ENCODE measurements at regions not wholly inside any gene's neighbourhood (a gene's known extent, or its start where the extent isn't known, plus 50 kb on each side); places are given as distances from the start of the nearest gene placed in this dataset.

GRCh38 chr7:131774419-131775220 is 218.2 kb upstream of the PODXL start:
- TF ChIP-seq CTCF (IDR thresholded peaks at IDR 0.05; ENCODE audit: control insufficient read depth, insufficient read depth, low read depth, low read length, missing control alignments), result no peak
- peak; percentile 1 for DNase-seq (ENCODE audit: low read depth)
- no peak overlapping the region for H3K4me3 ChIP-seq (ENCODE audit: control insufficient read depth, low read depth, low read length)

- H3K4me3 ChIP-seq (ENCODE audit: control insufficient read depth, low read depth, low read length), result no peak overlapping the region
- TF ChIP-seq CTCF (IDR thresholded peaks at IDR 0.05; ENCODE audit: control insufficient read depth, insufficient read depth, low read depth, low read length, missing control alignments), result no peak
- DNase-seq (ENCODE audit: low read depth), result no peak
These were observed 217.0 kb upstream of the PODXL start for GRCh38 chr7:131773413-131773812.

- peak; percentile 14 for DNase-seq (ENCODE audit: low read depth)
- no peak overlapping the region for H3K4me3 ChIP-seq (ENCODE audit: control insufficient read depth, low read depth, low read length)
- no peak for TF ChIP-seq CTCF (IDR thresholded peaks at IDR 0.05; ENCODE audit: control insufficient read depth, insufficient read depth, low read depth, low read length, missing control alignments)
These were observed 212.8 kb upstream of the PODXL start for GRCh38 chr7:131769241-131769640.

GRCh38 chr7:131767591-131767990 is 211.2 kb upstream of the PODXL start:
- no peak for TF ChIP-seq CTCF (IDR thresholded peaks at IDR 0.05; ENCODE audit: control insufficient read depth, insufficient read depth, low read depth, low read length, missing control alignments)
- H3K4me3 ChIP-seq (ENCODE audit: control insufficient read depth, low read depth, low read length), result no peak overlapping the region
- DNase-seq (ENCODE audit: low read depth), result no peak

GRCh38 chr7:131765575-131765974 is 209.1 kb upstream of the PODXL start:
- H3K4me3 ChIP-seq (ENCODE audit: control insufficient read depth, low read depth, low read length), result no peak overlapping the region
- TF ChIP-seq CTCF (IDR thresholded peaks at IDR 0.05; ENCODE audit: control insufficient read depth, insufficient read depth, low read depth, low read length, missing control alignments), result no peak
- DNase-seq (ENCODE audit: low read depth), result no peak

GRCh38 chr7:131764143-131764775 is 207.8 kb upstream of the PODXL start:
- no peak overlapping the region for H3K4me3 ChIP-seq (ENCODE audit: control insufficient read depth, low read depth, low read length)
- no peak for TF ChIP-seq CTCF (IDR thresholded peaks at IDR 0.05; ENCODE audit: control insufficient read depth, insufficient read depth, low read depth, low read length, missing control alignments)

More at GRCh38 chr7:131764143-131764775, 207.8 kb upstream of the PODXL start:
- no peak for DNase-seq (ENCODE audit: low read depth)

Data from AG09309 (cell line).